ENCODE measurements at regions not wholly inside any gene's neighbourhood (a gene's known extent, or its start where the extent isn't known, plus 50 kb on each side); places are given as distances from the start of the nearest gene placed in this dataset.
A peak's percentile ranks its signal among the peaks of the same experiment; 100 is the strongest.

- no peak for DNase-seq
- Histone ChIP-seq H3K4me3 (no peak overlapping the region), H3K27ac (no peak overlapping the region), H3K4me1 (no peaks in the 10 kb centered on the region), H3K9me3 (peaks cover 0 to 13% (median 6%) of the 10 kb centered on the region in 8 donors), H3K27me3 (replicated peaks in 1 of 7) (no peaks in the 10 kb centered on the region), H3K36me3 (no peaks in the 10 kb centered on the region)
- intact Hi-C loops (cut with DNase I; ENCODE audit: low total_unique reads), result no loop called here
- TF ChIP-seq CTCF (IDR thresholded peaks at IDR 0.05 in 8 of 11, conservative IDR thresholded peaks at IDR 0.05 in 3 of 11) (no peak), POLR2A (IDR thresholded peaks at IDR 0.05) (no peak), POLR2AphosphoS5 (IDR thresholded peaks at IDR 0.05) (no peak)
- WGBS, 5 donors, result 77 to 84% (median 82%) methylated on average over 2 of the region's 2 CpGs
Observed at GRCh38 chr5:60312098-60312497, 387.9 kb downstream of the DEPDC1B start.

GRCh38 chr5:60299944-60300343 is 400.0 kb downstream of the DEPDC1B start:
- Histone ChIP-seq H3K4me3 (no peak overlapping the region), H3K9me3 (peaks cover 0 to 20% (median 7%) of the 10 kb centered on the region in 8 donors), H3K36me3 (no peaks in the 10 kb centered on the region), H3K27ac (no peak overlapping the region), H3K27me3 (replicated peaks in 1 of 7) (no peaks in the 10 kb centered on the region), H3K4me1 (no peaks in the 10 kb centered on the region)
- WGBS, 5 donors, result 57 to 68% (median 63%) methylated on average over 2 of the region's 2 CpGs
- DNase-seq, result no peak
- intact Hi-C loops (cut with DNase I; ENCODE audit: low total_unique reads), result loop anchor here (10.0 kb wide), 1 partner anchor 485 kb away; no protein-coding TSS in a partner anchor
- TF ChIP-seq POLR2A (IDR thresholded peaks at IDR 0.05), result no peak
- TF ChIP-seq POLR2AphosphoS5 (IDR thresholded peaks at IDR 0.05), result no peak
- TF ChIP-seq CTCF (IDR thresholded peaks at IDR 0.05 in 8 of 11, conservative IDR thresholded peaks at IDR 0.05 in 3 of 11), result no peak

- H3K4me1 ChIP-seq, result no peaks in the 10 kb centered on the region
- no peak overlapping the region for H3K4me3 ChIP-seq
- no peaks in the 10 kb centered on the region for H3K36me3 ChIP-seq
- WGBS, 5 donors, result 80 to 93% (median 90%) methylated on average over 1 of the region's 1 CpG
- no peak for TF ChIP-seq POLR2AphosphoS5 (IDR thresholded peaks at IDR 0.05)
- TF ChIP-seq POLR2A (IDR thresholded peaks at IDR 0.05), result no peak
- TF ChIP-seq CTCF (IDR thresholded peaks at IDR 0.05 in 8 of 11, conservative IDR thresholded peaks at IDR 0.05 in 3 of 11), result no peak
- H3K27ac ChIP-seq, result no peak overlapping the region
- intact Hi-C loops (cut with DNase I; ENCODE audit: low total_unique reads), result loop anchor here (10.0 kb wide), 1 partner anchor 483 kb away; no protein-coding TSS in a partner anchor
- DNase-seq, result no peak
- peaks cover 0 to 20% (median 7%) of the 10 kb centered on the region in 8 donors for H3K9me3 ChIP-seq
- H3K27me3 ChIP-seq (replicated peaks in 1 of 7), result no peaks in the 10 kb centered on the region
Observed at GRCh38 chr5:60297658-60298057, 402.3 kb downstream of the DEPDC1B start.

- peaks cover 0 to 11% (median 2%) of the 10 kb centered on the region in 8 donors for H3K9me3 ChIP-seq
- intact Hi-C loops (cut with DNase I; ENCODE audit: low total_unique reads), result loop anchor here (10.0 kb wide), 1 partner anchor 481 kb away; no protein-coding TSS in a partner anchor
- H3K36me3 ChIP-seq, result no peaks in the 10 kb centered on the region
Observed at GRCh38 chr5:60295423-60295822, 401.9 kb upstream of the PDE4D start.

More at GRCh38 chr5:60295423-60295822, 401.9 kb upstream of the PDE4D start:
- Histone ChIP-seq H3K27me3 (replicated peaks in 1 of 7) (no peaks in the 10 kb centered on the region), H3K4me1 (no peaks in the 10 kb centered on the region), H3K27ac (no peak overlapping the region), H3K4me3 (no peak overlapping the region)
- no peak for TF ChIP-seq POLR2AphosphoS5 (IDR thresholded peaks at IDR 0.05)
- peak in 4 of 11 experiments; percentile 27 to 36 (median 32) for TF ChIP-seq CTCF (IDR thresholded peaks at IDR 0.05 in 8 of 11, conservative IDR thresholded peaks at IDR 0.05 in 3 of 11)
- 0 to 9% (median 4%) methylated on average over 2 of the region's 2 CpGs for WGBS, 5 donors
- DNase-seq, result no peak

Measured in spleen (tissue), 11 donors.